KMS-11 (cell line): ENCODE measurements at regions not wholly inside any gene's neighbourhood (a gene's known extent, or its start where the extent isn't known, plus 50 kb on each side); places are given as distances from the start of the nearest gene placed in this dataset.
"Not testable (repeated sequence)": the region's sequence is repeated elsewhere in the genome, so short reads cannot be mapped to it uniquely, and the experiment has no call there.

Experiments
- H2AFZ ChIP-seq: fragments of 200-600 bp; sonication (generic); 2 replicates; pipeline ENCODE4 v1.6.1; 2016; ENCODE audit warnings: antibody characterized with exemption, mixed run types, low read depth
- H3K27ac ChIP-seq: fragments of 200-600 bp; sonication (generic); 2 replicates; pipeline ENCODE4 v1.6.1; 2016; ENCODE audit warnings: mild to moderate bottlenecking, mixed run types
- H3K27me3 ChIP-seq: fragments of 200-600 bp; sonication (generic); 2 replicates; pipeline ENCODE4 v1.6.1; 2017; ENCODE audit warnings: mild to moderate bottlenecking, low read depth, mixed run types, moderate library complexity; ENCODE audit not compliant: insufficient read depth
- H3K36me3 ChIP-seq: fragments of 200-600 bp; sonication (generic); 2 replicates; pipeline ENCODE4 v1.6.1; 2017; ENCODE audit warnings: mild to moderate bottlenecking, mixed run types; ENCODE audit not compliant: insufficient read depth
- H3K4me1 ChIP-seq: fragments of 200-600 bp; sonication (generic); 2 replicates; pipeline ENCODE4 v1.6.1; 2016; ENCODE audit warnings: mild to moderate bottlenecking, low read depth, mixed run types; ENCODE audit not compliant: poor library complexity, severe bottlenecking
- H3K4me2 ChIP-seq: fragments of 200-600 bp; sonication (generic); 2 replicates; pipeline ENCODE4 v1.7.0; 2016; ENCODE audit warnings: mild to moderate bottlenecking, mixed run types
- H3K4me3 ChIP-seq: fragments of 200-600 bp; sonication (generic); IDR thresholded peaks from 2 replicates; pipeline ENCODE4 v1.6.1; 2017; ENCODE audit warnings: low read depth, low read length, mixed read lengths; ENCODE audit not compliant: insufficient read depth
- H3K79me2 ChIP-seq: fragments of 200-600 bp; sonication (generic); 2 replicates; pipeline ENCODE4 v1.6.1; 2016; ENCODE audit warnings: low read depth, mixed run types; ENCODE audit not compliant: insufficient read depth
- H3K9ac ChIP-seq: fragments of 200-600 bp; sonication (generic); 2 replicates; pipeline ENCODE4 v1.6.1; 2016; ENCODE audit warnings: mild to moderate bottlenecking, mixed run types
- H4K20me1 ChIP-seq: fragments of 200-600 bp; sonication (generic); 2 replicates; pipeline ENCODE4 v1.6.1; 2016; ENCODE audit warnings: mild to moderate bottlenecking, mixed run types; ENCODE audit not compliant: insufficient read depth
- CTCF ChIP-seq: fragments of 200-600 bp; sonication (generic); conservative IDR thresholded peaks from 2 replicates; pipeline ENCODE4 v1.6.1; 2017; ENCODE audit warnings: low read depth, mild to moderate bottlenecking, antibody characterized with exemption, low read length, moderate library complexity, mixed read lengths

- Histone ChIP-seq H3K4me3 (no peak overlapping the region), H3K9ac (no peak overlapping the region), H3K27ac (no peak overlapping the region), H3K27me3 (no peaks in the 10 kb centered on the region), H3K79me2 (no peaks in the 10 kb centered on the region), H3K4me2 (no peak overlapping the region), H2AFZ (no peak overlapping the region), H3K36me3 (no peaks in the 10 kb centered on the region), H4K20me1 (no peaks in the 10 kb centered on the region), H3K4me1 (no peaks in the 10 kb centered on the region)
- no peak for TF ChIP-seq CTCF
Observed at GRCh38 chr10:125256026-125256425, 95.7 kb upstream of the CTBP2 start.

GRCh38 chr10:125252937-125253336 lies 92.6 kb upstream of the CTBP2 start:
- Histone ChIP-seq H3K4me2 (no peak overlapping the region), H3K79me2 (no peaks in the 10 kb centered on the region), H3K36me3 (no peaks in the 10 kb centered on the region), H3K4me3 (no peak overlapping the region), H2AFZ (no peak overlapping the region), H3K9ac (no peak overlapping the region), H3K4me1 (no peaks in the 10 kb centered on the region), H3K27me3 (no peaks in the 10 kb centered on the region), H4K20me1 (no peaks in the 10 kb centered on the region), H3K27ac (no peak overlapping the region)
- TF ChIP-seq CTCF, result no peak

GRCh38 chr10:125250834-125251233 lies 90.5 kb upstream of the CTBP2 start:
- not testable (repeated sequence) for H3K9ac ChIP-seq, H3K4me3 ChIP-seq, H3K79me2 ChIP-seq, H4K20me1 ChIP-seq, H3K27ac ChIP-seq, H2AFZ ChIP-seq, H3K36me3 ChIP-seq, H3K27me3 ChIP-seq, H3K4me2 ChIP-seq, H3K4me1 ChIP-seq

- TF ChIP-seq CTCF, result no peak
- H4K20me1 ChIP-seq, result no peaks in the 10 kb centered on the region
- no peaks in the 10 kb centered on the region for H3K27me3 ChIP-seq
- H3K36me3 ChIP-seq, result no peaks in the 10 kb centered on the region
- H3K4me1 ChIP-seq, result no peaks in the 10 kb centered on the region
- no peak overlapping the region for H3K4me3 ChIP-seq
- H3K79me2 ChIP-seq, result no peaks in the 10 kb centered on the region
- no peak overlapping the region for H3K9ac ChIP-seq
- H3K4me2 ChIP-seq, result no peak overlapping the region
- H3K27ac ChIP-seq, result no peak overlapping the region
- no peak overlapping the region for H2AFZ ChIP-seq
Observed at GRCh38 chr10:125249948-125250347, 89.6 kb upstream of the CTBP2 start.

- Histone ChIP-seq H3K9ac (no peak overlapping the region), H3K4me1 (no peaks in the 10 kb centered on the region), H3K27ac (no peak overlapping the region), H3K27me3 (no peaks in the 10 kb centered on the region), H3K36me3 (no peaks in the 10 kb centered on the region), H2AFZ (no peak overlapping the region), H3K4me2 (no peak overlapping the region), H3K79me2 (no peaks in the 10 kb centered on the region), H3K4me3 (no peak overlapping the region), H4K20me1 (no peaks in the 10 kb centered on the region)
- TF ChIP-seq CTCF, result no peak
Observed at GRCh38 chr10:125248489-125248888, 88.1 kb upstream of the CTBP2 start.
